Cardiac fibroblast (primary cell): ENCODE measurements at regions not wholly inside any gene's neighbourhood (a gene's known extent, or its start where the extent isn't known, plus 50 kb on each side); places are given as distances from the start of the nearest gene placed in this dataset.

Experiments used
- DNase-seq, 2 donors: peaks; one replicate each; pipeline versions ENCODE4 v3.0.0 to v3.0.0-alpha.2; 2010; ENCODE audit warnings: low read depth in 2 of 2
- H3K4me3 ChIP-seq, 2 donors: replicated peaks in 1 of 2; 1 replicate in 1 of 2; 2 replicates in 1 of 2; pipeline ENCODE4 v1.5.1; 2011; ENCODE audit warnings: low read depth in 2 of 2, low read length in 2 of 2, mild to moderate bottlenecking in 2 of 2, moderate library complexity in 1 of 2
- CTCF ChIP-seq: IDR thresholded peaks from one replicate; pipeline ENCODE4 v1.5.1; 2011; ENCODE audit warnings: low read depth, mild to moderate bottlenecking, low read length, inconsistent platforms

DNA sequence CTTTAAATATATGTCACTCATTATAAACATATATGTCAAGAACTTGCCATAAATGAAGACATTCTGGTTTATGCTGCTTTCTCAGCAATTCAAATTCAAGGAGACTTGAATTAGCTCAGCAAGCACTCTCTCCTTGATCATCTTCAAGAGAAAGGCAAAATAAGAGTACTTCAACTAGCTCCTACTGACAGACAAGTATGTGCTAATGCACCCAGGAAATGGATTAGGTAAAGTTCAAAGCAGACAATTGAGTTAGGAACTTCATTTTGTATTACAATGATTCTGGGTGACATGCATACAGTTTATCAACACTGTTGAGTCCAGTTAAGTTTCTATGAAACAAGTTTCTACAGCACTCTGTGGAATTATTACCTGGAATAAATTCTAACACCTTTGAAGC, 455.9 kb upstream of the USP15 start:
- DNase-seq: no peak
- no peak overlapping the region for H3K4me3 ChIP-seq
- TF ChIP-seq CTCF: no peak

DNA sequence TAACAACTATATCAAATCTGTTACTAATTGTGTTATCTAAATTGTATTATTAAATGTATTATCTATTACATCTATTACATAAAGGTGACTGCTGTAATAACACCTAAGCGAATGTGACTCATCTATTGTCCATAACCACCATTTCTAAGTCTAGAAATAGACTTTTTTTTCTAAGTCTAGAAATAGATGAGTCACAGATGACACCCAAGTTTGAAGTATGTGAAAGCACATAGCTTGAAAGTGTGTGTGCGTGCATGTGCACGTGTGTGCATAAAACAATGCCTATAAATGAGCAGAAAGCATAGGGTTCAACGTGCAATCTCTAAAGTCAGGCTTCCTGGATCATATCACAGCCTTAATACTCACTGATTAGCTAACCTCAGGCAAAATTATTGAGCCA, 451.3 kb upstream of the USP15 start:
- TF ChIP-seq CTCF: no peak
- no peak overlapping the region for H3K4me3 ChIP-seq
- no peak for DNase-seq

DNA sequence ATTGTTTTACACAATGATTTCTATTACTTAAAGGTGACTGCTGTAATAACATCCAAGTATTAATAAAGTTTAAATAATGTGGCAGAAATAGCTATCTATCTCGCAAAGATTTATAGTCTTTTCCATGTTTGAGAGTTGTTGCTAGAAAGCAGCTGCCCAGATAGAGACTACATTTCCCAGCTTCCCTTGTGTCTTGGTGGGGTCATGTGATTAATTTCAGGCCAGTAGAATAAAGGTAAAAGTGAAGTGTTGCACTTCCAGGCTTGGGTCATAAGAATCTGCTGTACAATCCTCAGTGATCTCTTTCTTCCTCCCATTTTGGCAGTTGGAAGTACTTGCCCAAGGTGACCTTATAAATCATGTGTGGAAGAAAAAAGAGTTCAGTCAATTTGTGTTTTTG, 449.7 kb upstream of the USP15 start:
- no peak for DNase-seq
- H3K4me3 ChIP-seq: no peak overlapping the region
- TF ChIP-seq CTCF: no peak

DNA sequence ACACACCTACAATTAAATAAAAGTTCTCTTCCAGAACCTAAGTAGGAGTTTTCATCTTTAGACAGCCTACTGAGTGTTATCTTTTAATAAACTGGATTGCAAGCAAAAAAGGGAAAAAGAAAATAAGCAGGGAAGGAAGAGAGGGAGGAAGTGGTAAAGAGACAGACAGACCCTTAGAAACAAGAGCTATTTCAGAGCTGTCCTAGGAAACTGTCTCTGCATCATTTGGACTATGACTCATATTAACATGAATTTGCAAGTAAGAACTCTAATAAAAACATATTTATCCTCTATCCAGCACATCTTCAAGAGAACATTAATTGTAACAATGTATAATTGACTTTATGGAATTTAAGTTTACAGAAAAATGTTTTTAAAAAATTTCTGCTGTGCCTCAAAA, 438.8 kb upstream of the USP15 start:
- TF ChIP-seq CTCF: no peak
- H3K4me3 ChIP-seq: no peak overlapping the region
- DNase-seq: no peak

DNA sequence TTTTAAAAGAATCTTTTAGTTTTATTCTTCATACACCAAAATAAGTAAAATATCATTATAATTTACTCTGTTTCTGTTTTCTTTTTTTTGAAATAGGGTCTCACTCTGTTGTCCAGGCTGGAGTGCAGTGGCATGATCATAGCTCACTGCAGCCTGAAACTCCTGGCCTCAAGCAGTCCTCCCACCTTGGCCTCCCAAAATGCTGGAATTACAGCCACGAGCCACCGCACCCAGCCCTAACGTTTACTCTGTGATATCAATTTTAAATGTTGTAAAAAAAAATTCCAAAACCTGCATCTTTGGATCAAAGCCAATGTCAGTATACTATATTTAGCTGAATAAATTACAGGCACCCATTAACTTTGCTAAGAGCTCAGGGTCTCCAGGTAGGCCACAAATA, 437.1 kb upstream of the USP15 start:
- no peak overlapping the region for H3K4me3 ChIP-seq
- no peak for TF ChIP-seq CTCF

DNA sequence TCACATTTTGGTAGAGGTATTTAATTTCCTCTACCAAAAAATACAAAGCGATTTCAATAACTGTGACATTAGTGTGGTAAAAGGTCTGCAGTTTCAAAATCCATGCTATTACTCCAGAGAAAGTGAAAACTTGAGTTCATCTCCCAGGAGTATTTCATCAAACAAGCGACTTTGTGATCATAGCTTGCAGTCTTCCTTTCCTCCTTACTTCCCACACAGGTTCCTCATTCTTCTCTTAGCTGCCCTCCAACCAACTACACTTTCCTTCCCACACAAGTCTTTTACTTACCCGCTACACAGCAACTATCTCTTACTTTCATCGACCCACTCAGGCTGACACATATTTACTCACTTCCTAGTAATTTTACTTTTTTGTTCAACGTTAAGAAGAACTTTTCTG, 413.4 kb upstream of the USP15 start:
- no peak for TF ChIP-seq CTCF
- no peak for DNase-seq
- H3K4me3 ChIP-seq: no peak overlapping the region

More for the DNA sequence above, 437.1 kb upstream of the USP15 start:
- DNase-seq: no peak

- DNase-seq: no peak
- TF ChIP-seq CTCF: no peak
Measured at GRCh38 chr12:61848893-61849292, 411.3 kb upstream of the USP15 start.

More at GRCh38 chr12:61848893-61849292, 411.3 kb upstream of the USP15 start:
- H3K4me3 ChIP-seq: no peak overlapping the region
